ENCODE measurements at regions not wholly inside any gene's neighbourhood (a gene's known extent, or its start where the extent isn't known, plus 50 kb on each side); places are given as distances from the start of the nearest gene placed in this dataset.

DNA sequence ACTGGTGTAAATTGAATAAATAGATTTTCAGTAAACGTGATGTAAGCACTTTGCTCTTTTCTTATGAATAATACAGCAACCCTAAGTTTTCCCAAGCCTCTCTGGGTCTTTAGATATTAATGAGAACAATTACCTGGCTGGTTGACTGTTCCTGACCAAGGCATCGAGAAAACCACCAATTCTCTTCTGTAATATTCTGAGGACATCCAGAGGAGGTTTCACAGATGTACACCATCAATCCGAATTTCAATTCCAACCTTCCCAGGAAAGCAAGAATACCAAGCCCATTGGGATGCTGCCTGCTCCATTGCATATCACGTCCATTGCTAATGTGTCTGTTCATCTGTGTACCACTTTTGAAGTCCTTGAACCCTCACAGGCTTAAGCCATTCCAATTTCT lies 571.8 kb downstream of the NUP35 start:
- Histone ChIP-seq H3K9me1 (ENCODE audit: control insufficient read depth, extremely low read depth, insufficient read depth, low read length) (no peaks in the 10 kb centered on the region), H3K79me2 (ENCODE audit: control insufficient read depth, insufficient read depth, low read length) (no peaks in the 10 kb centered on the region), H3K4me3 (ENCODE audit: control insufficient read depth in 2 of 3, extremely low read depth in 1 of 3, insufficient read depth in 2 of 3, low read depth in 1 of 3, low read length in 3 of 3) (no peak overlapping the region), H3K4me2 (ENCODE audit: control insufficient read depth, extremely low read depth, insufficient read depth, low read depth, low read length) (no peak overlapping the region), H4K20me1 (ENCODE audit: control insufficient read depth, extremely low read depth, insufficient read depth, low read length) (no peaks in the 10 kb centered on the region), H2AFZ (ENCODE audit: control insufficient read depth, low read length) (no peak overlapping the region), H3K9ac (ENCODE audit: control insufficient read depth, extremely low read depth, insufficient read depth, low read length) (no peak overlapping the region), H3K27ac (ENCODE audit: control insufficient read depth, insufficient read depth, low read length) (no peak overlapping the region), H3K27me3 (ENCODE audit: control insufficient read depth, extremely low read depth, insufficient read depth, low read length) (no peaks in the 10 kb centered on the region), H3K4me1 (ENCODE audit: control insufficient read depth, extremely low read depth, insufficient read depth, low read length) (no peaks in the 10 kb centered on the region), H3K36me3 (ENCODE audit: control insufficient read depth in 2 of 2, extremely low read depth in 1 of 2, insufficient read depth in 2 of 2, low read length in 2 of 2) (no peaks in the 10 kb centered on the region), H3K9me3 (ENCODE audit: control insufficient read depth, low read depth, low read length) (no peaks in the 10 kb centered on the region)
- FAIRE-seq (no peak), DNase-seq (ENCODE audit: low read depth, low spot score) (no peak)
- dilution Hi-C loops (cut with MboI; ENCODE audit: extremely low pct_ligation_motif_present, low sequenced_read_pairs), result no loop called here
- TF ChIP-seq CTCF (optimal IDR thresholded peaks at IDR 0.05 in 1 of 3, IDR thresholded peaks at IDR 0.05 in 1 of 3, conservative IDR thresholded peaks at IDR 0.05 in 1 of 3; ENCODE audit: extremely low read depth in 1 of 3, insufficient read depth in 2 of 3, low read length in 3 of 3), result no peak
- no peak for TF ChIP-seq EZH2 (IDR thresholded peaks at IDR 0.05; ENCODE audit: low read length)

DNA sequence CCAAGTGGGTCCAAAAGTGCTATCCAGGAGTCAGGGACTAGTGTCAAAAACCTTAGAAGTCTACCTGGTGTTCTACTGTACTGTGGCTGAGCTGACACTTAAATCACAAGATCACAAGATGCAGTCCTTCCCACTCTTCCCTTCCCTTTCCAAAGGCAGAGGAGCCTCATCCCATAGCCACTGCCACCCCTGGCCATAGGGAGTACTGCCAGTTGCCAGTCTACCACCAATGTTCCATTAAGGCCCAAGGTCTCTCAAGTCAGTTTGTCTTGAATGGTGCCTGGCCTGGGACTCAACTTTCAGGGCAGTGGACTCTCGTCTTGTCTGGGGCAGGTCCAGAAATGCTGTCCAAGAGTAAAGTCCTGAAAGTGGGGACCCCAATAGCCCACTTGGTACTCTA lies 585.6 kb downstream of the NUP35 start:
- Histone ChIP-seq H3K27ac (ENCODE audit: control insufficient read depth, insufficient read depth, low read length) (no peak overlapping the region), H3K9me1 (ENCODE audit: control insufficient read depth, extremely low read depth, insufficient read depth, low read length) (no peaks in the 10 kb centered on the region), H3K9ac (ENCODE audit: control insufficient read depth, extremely low read depth, insufficient read depth, low read length) (no peak overlapping the region), H3K9me3 (ENCODE audit: control insufficient read depth, low read depth, low read length) (no peaks in the 10 kb centered on the region), H3K4me2 (ENCODE audit: control insufficient read depth, extremely low read depth, insufficient read depth, low read depth, low read length) (no peak overlapping the region), H3K27me3 (ENCODE audit: control insufficient read depth, extremely low read depth, insufficient read depth, low read length) (no peaks in the 10 kb centered on the region), H3K4me3 (ENCODE audit: control insufficient read depth in 2 of 3, extremely low read depth in 1 of 3, insufficient read depth in 2 of 3, low read depth in 1 of 3, low read length in 3 of 3) (no peak overlapping the region), H3K36me3 (ENCODE audit: control insufficient read depth in 2 of 2, extremely low read depth in 1 of 2, insufficient read depth in 2 of 2, low read length in 2 of 2) (no peaks in the 10 kb centered on the region), H3K79me2 (ENCODE audit: control insufficient read depth, insufficient read depth, low read length) (no peaks in the 10 kb centered on the region), H2AFZ (ENCODE audit: control insufficient read depth, low read length) (no peak overlapping the region), H3K4me1 (ENCODE audit: control insufficient read depth, extremely low read depth, insufficient read depth, low read length) (no peaks in the 10 kb centered on the region), H4K20me1 (ENCODE audit: control insufficient read depth, extremely low read depth, insufficient read depth, low read length) (no peaks in the 10 kb centered on the region)
- no peak for DNase-seq (ENCODE audit: low read depth, low spot score)
- dilution Hi-C loops (cut with MboI; ENCODE audit: extremely low pct_ligation_motif_present, low sequenced_read_pairs), result no loop called here
- no peak for TF ChIP-seq EZH2 (IDR thresholded peaks at IDR 0.05; ENCODE audit: low read length)
- TF ChIP-seq CTCF (optimal IDR thresholded peaks at IDR 0.05 in 1 of 3, IDR thresholded peaks at IDR 0.05 in 1 of 3, conservative IDR thresholded peaks at IDR 0.05 in 1 of 3; ENCODE audit: extremely low read depth in 1 of 3, insufficient read depth in 2 of 3, low read length in 3 of 3), result peak in 1 of 3 experiments; percentile 16
- FAIRE-seq, result no peak

Measured in keratinocyte (primary cell).